Activated T-cell treated with anti-CD3 and anti-CD28 coated beads for 24 hours (primary cell): ENCODE measurements at regions not wholly inside any gene's neighbourhood (a gene's known extent, or its start where the extent isn't known, plus 50 kb on each side); places are given as distances from the start of the nearest gene placed in this dataset.
"Not testable (repeated sequence)": the region's sequence is repeated elsewhere in the genome, so short reads cannot be mapped to it uniquely, and the experiment has no call there.

Experiments
- DNase-seq: peaks from one replicate; pipeline ENCODE4 v3.0.0-alpha.2; 2020; ENCODE audit warnings: low read depth

GRCh38 chr14:25699981-25700380, 650.0 kb upstream of the STXBP6 start:
- no peak for DNase-seq

- no peak for DNase-seq
Observed at GRCh38 chr14:25698111-25698510, 648.2 kb upstream of the STXBP6 start.

DNA sequence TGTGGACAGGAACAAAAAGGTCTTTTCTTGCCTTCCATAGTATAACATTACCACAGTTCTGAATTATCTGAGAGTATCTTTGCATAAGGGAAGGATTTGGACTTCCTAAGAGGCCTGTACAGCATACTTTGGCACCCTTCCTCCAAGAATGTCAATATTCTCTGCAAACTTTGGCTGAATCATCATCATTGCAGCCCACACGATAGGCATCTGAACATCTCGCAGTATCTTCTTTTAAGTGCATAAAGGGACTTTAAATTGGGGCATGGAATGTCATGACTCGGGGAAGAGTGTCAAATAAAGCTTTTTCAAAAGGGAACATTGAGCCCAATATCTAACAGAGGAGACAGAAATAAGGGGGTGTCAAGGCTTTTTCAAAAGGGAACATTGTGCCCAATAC, 646.2 kb upstream of the STXBP6 start:
- no peak for DNase-seq

DNA sequence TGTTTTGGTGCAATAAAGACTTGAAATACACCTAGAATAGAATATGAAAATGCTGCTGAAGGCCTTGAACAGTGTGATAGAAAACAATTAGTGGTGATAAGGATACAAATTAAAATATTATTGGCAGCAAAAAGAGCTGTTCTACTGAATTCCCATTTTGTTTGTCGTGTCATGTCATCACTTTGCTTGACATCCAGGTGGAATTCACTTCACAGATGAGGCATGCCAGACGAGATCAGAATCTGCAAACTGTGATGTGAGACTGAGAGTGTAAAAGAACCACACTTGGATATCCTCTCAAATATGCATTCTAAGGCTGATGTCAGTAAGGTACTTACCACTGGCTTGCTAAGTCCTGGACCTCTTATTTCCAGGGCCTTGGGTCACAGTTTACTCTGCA, 635.1 kb upstream of the STXBP6 start:
- DNase-seq: no peak

- no peak for DNase-seq
Observed at GRCh38 chr14:25680934-25681333, 631.0 kb upstream of the STXBP6 start.

DNA sequence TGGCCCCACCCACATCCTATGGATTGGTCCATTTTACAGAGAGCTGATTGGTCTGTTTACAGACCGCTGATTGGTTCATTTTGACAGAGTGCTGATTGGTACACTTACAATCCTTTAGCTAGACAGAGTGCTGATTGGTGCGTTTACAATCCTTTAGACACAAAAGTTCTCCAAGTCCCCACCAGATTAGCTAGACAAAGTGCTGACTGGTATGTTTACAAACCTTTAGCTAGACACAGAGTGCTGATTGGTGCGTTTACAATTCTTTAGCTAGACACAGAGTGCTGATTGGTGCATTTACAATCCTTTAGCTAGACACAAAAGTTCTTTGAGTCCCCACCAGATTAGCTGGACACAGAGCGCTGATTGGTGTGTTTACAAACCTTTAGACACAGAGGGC, 630.6 kb upstream of the STXBP6 start:
- DNase-seq: not testable (repeated sequence)

DNA sequence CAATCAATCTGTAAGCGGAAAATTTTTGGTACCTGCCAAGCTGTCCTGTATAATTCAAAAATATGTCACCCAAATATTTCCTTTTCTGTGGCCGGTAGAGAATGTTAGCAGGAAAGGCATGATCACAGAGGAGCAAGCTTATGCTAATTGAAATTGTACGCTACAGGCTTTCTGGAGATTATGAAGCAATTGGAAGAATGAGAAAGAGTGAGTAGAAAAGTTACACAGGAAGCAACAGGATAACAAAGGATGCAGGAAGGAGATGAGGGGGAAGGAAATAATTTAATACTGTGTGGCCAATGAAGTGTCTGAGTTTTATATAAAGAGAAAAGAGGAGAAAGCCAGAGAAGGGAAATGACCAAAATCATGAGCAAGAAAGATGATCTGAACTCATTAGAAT, 627.2 kb upstream of the STXBP6 start:
- no peak for DNase-seq

DNA sequence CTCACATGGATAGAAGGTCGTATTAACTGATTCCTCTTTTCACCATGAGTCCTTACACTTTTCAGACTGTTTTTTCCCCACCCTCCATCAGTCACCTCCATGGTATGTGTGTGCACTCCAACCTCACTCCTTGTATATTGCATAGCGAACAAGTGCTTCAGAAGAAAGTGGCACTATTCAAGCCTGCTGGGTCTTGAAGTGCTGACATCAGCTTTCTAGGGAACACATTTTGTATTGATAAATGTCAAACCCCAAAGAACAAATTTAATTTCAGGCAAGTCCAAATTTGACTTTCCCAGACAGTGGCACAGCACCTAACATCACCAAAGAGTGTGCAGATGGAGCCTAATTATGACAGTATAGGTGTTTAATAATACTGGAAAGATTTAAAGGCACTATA, 617.4 kb upstream of the STXBP6 start:
- DNase-seq: no peak

DNA sequence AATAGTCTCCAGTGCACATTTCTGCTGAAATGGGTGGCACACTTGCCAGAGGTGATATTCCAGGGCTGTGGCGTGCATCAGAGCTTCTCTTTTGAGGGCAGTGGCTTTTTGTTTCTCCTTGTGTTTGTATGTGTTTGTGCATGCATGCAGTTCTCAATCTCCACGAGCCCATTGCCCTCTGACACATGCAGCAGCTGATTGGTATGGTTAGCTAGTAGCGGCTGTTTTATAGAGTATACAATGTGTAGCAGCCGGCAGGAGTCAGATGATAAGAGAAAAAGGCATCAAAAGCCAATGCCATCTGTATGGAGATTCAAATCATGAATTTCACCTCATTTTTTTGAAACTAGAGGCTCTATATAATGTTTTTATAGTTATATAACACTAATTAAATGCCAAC, 616.9 kb upstream of the STXBP6 start:
- no peak for DNase-seq

- DNase-seq: no peak
Observed at GRCh38 chr14:25658988-25659387, 609.0 kb upstream of the STXBP6 start.

- DNase-seq: no peak
Observed at GRCh38 chr14:25630447-25630846, 580.5 kb upstream of the STXBP6 start.

GRCh38 chr14:25628978-25629377, 579.0 kb upstream of the STXBP6 start:
- no peak for DNase-seq

DNA sequence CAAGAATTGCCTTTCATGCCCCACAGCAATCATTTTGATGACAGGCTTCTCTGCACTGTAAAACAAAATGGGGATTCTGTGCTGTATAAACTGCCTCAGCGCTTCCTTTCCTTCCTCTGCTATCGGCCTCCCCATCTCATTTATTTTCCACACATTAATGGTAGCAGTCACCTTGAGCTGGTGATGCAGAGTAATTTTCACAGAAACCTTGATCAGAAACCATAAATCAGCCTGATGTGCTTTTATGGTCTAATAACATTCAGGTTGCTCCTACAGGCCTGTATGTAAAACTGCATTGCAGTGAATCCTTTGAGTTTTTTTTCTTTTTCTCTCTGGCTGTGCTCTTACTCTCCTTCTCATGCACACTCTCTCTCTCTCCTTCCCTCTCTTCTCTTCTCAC, 578.4 kb upstream of the STXBP6 start:
- DNase-seq: no peak

GRCh38 chr14:25626986-25627385, 577.0 kb upstream of the STXBP6 start:
- no peak for DNase-seq

GRCh38 chr14:25622763-25623162, 572.8 kb upstream of the STXBP6 start:
- DNase-seq: no peak

GRCh38 chr14:25620515-25620914, 570.6 kb upstream of the STXBP6 start:
- DNase-seq: no peak

DNA sequence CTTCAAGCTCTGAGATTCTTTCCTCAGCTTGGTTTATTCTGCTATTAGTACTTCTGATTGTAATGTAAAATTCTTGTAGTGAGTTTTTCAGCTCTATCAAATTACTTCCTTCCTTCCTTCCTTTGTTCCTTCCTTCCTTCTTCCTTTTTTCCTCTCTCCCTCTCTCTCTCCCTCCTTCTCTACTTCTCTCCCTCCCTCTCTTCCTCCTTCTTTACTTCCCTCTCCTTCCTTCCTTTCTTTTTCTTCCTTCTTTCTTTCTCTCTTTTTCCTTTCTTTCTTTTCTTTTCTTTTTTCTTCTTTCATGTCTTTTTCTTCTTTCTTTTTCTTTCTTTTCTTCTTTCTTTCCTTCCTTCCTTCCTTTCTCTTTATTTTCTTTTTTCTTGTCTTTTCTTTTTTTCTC, 565.2 kb upstream of the STXBP6 start:
- DNase-seq: no peak

- no peak for DNase-seq
Observed at GRCh38 chr14:25607192-25607591, 557.2 kb upstream of the STXBP6 start.

- DNase-seq: no peak
Observed at GRCh38 chr14:25602106-25602505, 552.2 kb upstream of the STXBP6 start.

DNA sequence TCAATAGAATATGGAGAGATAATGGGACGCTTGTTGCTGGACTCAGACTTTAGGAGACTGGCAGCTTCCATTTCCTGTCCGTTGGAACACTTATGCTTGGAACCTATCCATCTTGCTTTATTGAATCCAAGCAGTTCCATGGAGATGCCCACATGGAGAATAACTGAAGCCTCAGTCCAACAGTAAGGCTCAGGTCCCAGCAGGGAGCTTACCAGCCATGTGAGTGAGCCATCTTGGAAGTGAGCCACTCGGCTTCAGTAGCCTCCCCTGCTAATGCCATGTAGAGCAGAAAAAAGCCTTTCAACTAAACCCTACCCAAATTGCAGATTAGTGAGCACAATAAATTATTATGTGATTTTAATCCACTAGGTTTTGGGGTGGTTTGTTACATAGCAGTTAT, 538.8 kb upstream of the STXBP6 start:
- DNase-seq: no peak

DNA sequence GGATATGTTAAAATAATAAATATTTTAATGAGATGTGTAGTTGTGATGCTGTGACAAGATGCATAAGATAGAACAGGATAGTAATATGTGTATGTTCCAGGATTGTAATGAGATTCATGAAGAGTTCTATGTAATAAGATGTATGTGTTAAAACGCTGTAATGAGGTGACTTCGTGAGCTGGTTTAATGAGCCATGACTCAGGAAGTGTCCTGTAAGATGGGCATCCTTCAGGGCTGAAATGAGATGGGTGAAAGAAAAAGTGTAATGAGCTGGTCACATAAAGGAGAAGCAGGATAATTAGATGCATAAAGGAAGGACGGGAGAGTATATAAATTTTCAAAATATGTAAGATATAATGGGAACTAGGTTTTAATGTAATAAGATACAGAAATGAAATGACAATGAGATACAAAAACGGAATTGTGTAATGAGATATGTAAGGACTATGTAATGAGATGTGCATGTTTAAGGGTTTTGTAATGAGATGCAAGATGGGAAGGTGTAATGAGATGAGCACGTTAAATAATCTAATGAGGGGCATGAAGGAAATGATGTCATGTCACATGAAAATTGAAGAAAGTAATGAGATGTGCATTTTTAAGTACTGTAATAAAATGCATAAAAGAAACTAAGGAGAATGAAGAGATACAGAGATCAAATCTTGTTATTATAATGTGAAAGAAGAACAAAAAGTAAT, 524.8 kb upstream of the STXBP6 start:
- no peak for DNase-seq

GRCh38 chr14:25570483-25570882, 520.5 kb upstream of the STXBP6 start:
- no peak for DNase-seq

DNA sequence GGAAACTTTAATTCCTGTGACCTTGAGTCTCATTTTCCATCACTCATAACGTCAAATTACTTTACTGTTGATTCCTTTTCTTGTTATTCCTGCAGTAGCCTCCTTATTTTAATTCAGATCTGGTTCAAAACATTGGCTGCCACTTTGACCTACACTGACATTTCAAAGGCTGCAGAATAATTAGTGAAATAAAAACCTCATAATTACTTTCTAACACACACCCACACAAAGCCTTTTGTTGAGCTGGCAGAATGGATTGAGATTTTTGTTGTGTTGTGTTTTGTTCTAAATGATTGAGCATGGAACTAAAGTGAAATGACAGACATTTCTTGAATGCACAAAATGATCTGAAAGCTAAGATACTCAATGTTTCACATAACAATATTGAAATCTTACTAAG, 507.5 kb upstream of the STXBP6 start:
- no peak for DNase-seq

- DNase-seq: no peak
Observed at GRCh38 chr14:25552826-25553225, 502.9 kb upstream of the STXBP6 start.

DNA sequence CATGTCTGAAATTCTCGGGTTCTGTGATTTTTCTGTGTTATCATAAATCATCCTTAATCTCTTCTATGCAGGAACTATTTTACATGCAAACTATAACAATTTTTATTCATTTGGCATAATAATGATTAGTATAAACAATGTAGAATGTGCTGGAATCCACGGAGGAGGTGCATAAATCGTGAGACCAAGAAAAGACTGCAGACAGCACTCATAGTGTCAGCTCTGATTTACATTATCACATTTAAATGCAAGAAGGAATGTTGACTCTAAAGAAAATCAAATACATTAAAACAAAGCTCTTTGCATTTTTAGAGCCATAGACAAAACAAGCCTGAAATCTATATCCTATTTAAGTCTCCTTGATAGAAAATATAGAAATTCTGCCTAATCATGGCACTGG, 501.7 kb upstream of the STXBP6 start:
- no peak for DNase-seq
